GM19468 (cell line): ENCODE measurements at regions not wholly inside any gene's neighbourhood (a gene's known extent, or its start where the extent isn't known, plus 50 kb on each side); places are given as distances from the start of the nearest gene placed in this dataset.

Experiments used
- ATAC-seq: cut with Tn5 transposase; IDR thresholded peaks from one replicate; pipeline ENCODE4 v1.9.1; 2021; ENCODE audit warnings: mild to moderate bottlenecking, moderate library complexity, moderate number of reproducible peaks; ENCODE audit not compliant: unreplicated experiment; ENCODE audit errors: extremely low read depth

DNA sequence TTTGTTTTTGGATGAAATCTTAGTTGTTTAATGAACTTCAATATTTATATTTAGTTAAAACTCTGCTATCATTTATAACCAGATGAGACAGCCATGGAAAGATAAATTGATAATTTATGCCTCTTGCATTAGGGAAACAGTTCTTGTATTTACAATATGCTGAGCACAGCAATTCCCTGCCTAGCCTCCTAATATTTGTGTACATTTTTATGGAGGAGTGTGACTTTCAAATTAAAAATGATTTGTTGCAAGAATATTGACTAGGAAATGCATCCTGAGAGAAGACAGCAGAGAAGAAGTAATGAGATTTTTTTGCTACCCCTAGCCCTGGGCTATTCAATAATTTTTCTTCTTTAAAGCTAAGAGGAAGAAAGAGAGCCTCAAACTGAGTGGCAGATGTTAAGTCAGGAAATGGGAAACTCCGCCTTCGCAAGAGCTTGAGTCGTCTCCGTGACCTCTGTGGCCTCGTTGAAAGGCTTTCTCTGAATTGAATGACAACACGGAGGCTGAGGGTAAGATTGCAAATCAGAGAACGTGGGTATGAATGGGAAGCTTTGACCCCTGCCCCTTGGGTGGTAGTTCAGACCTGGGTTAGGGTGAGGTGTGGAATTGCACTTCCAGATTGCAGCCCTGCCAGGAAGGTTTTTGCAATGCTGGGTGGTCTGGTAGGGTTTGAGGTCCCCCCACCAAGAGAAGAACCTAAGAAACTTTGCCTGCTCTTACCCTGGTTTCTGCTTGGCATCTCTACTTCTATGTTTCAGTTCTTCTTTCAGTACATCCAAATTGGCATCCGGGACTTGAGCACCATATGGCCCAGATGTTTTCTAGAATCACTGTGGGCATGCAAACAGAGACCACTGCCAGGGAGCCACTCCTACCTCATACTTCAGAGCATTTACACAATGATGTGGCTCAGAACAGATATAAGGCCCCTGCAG, 210.3 kb upstream of the RBMS1 start:
- ATAC-seq = peak; percentile 77

DNA sequence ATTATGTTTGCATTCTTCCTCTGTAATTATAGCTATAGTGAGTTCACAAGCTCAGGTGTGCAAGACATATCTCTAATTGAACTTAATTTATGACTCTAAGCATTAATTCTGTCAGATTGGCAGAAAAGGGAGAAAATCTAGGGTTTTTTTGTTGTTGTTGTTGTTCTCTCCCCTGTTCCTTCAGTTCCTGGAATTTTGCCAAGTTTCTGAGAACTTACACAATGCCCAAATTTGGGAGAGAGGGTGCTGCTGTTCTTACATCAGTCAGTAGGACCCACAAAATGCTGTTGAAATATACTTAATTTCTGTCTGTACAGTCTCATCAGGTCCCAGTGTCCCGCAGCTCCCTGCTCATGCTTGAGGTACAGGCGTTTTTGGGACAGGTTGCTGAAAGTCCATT, 221.8 kb upstream of the RBMS1 start:
- no peak for ATAC-seq

DNA sequence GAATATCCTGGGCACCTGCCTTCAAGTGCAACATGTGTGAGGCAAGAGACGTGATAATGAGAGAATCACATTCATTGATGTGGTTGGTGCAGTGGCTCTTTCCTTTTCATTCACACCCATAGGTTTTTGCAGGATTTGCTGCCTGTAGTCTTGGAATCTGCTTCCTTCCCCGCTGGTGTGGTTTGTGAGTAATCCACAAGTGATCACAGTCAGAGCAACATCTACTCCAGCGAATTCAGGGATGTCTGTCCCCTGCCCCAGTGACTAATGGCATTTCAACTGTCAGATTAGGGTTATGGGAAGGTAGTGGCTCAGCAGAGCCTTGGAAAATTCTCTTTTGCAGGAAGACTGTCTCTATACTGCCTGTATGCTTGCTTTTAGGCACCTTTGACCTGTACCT, 225.5 kb upstream of the RBMS1 start:
- no peak for ATAC-seq

DNA sequence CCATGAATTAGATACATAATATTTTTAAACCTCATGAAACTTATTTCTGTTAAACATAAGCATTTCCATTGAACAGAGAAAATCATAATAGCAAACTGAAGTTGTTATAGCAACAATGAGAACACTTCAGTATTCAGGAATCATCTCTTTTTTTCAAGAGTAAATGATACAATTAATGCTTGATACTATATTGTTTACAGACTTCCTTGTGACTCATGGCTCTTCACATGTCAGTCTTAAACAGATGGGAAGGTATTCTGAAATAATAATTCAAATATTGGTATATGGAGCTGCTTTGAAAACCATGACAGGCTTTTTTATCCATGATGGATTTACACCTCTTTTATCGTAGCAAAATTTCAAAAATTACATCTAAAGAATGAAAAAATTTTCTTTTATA, 226.5 kb upstream of the RBMS1 start:
- no peak for ATAC-seq

DNA sequence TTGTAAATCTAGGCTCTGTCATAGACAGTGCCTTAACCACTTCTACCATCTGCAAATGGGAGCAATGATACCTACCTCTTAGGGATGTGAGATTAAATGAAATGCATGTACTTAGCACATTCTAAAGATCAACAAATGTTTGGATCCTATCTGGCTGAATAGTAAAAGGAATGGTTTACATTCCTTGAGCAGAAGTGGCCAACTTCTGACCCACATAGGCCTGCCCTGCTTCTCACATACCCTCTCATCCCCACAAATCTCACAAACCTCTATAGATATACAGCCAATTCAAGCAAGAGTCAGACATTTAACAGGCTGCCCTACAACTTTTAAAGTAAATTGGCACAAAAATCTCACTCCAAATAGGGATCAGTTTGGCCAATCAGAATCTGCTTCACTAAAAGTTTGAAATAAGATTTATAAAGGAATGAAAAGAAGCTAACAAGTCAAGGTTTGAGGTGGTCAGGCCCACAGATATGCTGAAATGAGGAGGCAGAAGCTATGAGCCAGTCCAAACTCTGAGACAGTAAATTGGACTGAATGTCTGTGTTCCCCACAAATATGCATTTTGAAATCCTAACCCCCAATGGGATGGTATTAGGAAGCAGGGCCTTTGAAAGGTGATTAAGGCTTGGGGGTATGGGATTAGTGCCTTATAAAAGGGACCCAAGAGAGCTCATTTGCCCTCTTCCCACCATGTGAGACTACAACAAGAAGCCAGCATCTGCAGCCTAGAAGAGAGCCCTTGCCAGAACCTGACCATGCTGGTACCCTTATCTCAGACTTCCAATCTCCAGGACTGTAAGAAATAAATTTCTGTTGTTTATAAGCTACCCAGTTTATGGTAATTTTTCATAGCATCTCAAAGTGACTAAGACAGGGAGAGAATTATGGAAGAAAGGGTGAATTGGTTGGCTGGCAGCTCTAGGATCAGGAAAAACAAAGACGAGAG, 227.8 kb upstream of the RBMS1 start:
- no peak for ATAC-seq

DNA sequence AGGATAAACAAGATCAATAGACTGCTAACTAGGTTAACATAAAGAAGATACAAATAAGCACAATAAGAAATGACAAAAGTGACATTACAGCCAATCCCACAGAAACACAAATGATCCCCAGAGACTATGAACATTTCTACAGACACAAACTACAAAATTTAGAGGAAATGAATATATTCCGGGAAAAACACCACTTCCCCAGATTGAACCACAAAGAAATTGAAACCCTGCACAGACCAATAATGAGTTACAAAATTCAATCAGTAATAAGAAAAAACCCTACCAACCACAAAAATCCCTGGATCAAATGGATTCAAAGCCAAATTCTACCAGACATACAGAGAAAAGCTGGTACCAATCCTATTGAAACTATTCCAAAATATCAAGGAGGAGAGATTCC, 232.4 kb upstream of the RBMS1 start:
- no peak for ATAC-seq

DNA sequence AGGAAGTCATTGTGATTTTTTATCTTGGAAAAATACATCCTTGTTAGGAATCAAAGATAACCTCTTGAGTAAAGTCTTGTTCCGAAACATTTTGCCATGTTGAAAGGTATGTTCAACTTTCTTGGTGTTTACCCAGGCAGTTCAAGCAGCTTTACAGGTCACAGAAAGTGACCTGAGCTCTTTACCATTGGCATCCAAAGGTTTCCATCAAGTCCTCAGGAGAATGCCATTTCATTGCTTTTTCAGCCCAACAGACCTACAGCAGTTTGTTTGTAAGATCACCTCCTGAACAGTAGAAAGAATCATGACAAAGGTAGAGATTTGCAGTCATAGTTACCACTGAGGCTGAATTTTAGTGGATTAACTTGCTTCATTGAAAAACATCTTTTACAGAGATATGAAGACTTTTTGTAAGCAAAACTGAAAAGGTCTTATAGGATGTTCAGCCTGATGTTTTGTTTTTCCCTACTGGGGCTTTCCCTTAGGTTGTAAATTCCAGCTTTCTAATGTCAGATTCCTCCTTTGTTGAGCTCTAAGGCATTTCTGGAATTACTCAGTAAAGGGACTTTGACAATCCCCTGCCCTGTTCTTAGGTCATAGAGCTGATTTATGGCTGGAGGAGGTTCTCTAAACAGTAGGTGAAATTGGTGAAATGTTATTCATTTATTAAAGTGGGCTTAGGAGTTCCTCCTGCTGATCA, 236.8 kb upstream of the RBMS1 start:
- no peak for ATAC-seq

DNA sequence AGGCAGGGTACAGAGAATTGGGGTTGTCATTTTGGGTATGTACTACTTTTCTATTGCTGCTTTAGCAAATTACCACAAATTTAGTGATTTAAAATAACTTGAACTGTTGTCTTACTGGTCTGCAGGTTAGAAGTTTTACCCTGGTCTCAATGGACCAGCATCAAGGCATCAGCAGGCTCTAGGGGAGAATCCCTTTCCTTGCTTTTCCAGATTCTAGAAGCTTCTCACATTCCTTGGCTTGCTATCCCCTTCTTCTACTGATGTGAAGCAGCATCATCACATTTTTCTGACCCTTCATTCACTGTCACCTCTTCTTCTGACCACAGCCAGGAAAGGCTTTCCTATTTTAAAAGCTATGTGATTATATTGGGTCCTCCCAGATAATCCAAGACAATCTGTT, 237.8 kb upstream of the RBMS1 start:
- no peak for ATAC-seq

DNA sequence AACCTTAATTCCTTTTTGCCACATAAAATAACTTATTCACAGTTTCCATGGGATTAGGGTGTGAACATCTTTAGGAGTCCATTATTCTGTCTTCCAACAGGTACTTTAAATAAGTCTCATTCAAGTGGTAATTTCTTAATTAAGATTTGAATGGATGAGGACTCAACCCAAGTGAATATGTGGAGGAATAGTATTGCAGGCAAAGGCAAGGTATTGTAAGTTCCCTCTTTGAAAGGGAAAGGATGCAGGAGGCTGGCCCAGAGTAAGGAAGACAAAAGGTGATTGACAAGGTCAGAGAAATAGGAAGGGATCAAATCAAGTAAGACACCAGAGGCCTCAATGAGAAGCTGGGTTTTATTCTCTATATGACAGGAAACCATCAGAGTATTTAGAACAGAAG, 238.2 kb upstream of the RBMS1 start:
- ATAC-seq = no peak

DNA sequence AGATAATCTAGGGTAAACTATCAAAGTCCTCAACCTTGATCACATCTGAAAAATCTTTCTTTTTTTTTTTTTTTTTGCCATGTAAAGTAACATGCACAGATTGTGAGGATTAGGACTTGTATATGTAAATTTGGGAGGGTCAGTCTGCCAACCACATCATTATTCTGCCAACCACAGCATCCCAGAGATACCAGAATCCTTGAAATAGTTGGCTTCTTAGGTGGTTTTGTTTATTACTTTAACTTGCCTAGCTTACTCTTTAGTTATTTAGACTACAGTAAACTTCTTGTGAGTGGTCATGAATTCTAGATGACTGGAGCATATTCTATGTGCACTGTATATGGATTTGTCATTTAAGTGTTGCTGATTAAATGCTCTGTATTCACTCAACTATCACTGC, 242.1 kb upstream of the RBMS1 start:
- no peak for ATAC-seq

DNA sequence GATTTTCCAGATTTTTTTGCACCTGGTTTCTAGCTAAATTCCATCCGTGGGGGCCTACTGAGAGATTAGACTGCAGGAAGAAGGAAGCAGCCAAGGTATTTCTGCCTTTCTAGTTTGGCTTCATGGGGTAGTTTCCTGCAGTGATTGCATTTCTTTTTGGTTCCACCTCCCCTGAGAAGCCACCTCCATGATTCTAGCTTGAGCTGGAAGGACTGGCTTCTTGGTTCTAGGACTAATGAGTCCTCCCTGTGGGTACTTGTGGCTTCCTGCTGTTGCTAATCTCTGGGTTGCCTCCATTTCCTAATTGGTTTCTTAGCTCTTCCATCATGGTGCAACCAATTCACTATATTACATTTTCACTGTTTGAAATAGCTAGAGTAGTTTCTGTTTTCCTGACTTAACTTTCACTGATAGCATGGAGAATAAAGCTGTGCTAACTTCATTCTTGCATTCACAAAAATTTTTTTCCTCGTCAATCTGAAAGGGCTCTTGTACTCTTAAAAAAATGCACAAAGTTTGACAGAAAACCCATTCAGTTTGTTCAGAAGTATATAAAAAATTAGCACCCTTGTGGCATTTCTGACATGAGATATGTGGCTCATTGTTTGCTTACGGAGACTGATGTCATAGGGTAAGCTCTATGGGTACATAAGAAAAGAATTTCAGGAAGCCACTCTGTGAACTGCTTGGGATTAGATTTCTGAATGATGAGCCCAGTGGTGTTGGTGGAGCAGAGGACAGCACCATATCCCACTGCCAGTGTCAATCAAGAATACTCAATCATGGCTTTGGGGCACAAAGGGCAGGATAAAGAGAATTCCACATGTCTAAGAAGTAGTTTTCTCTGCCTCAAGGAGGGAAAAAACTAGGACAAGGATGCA, 242.8 kb upstream of the RBMS1 start:
- ATAC-seq = no peak

DNA sequence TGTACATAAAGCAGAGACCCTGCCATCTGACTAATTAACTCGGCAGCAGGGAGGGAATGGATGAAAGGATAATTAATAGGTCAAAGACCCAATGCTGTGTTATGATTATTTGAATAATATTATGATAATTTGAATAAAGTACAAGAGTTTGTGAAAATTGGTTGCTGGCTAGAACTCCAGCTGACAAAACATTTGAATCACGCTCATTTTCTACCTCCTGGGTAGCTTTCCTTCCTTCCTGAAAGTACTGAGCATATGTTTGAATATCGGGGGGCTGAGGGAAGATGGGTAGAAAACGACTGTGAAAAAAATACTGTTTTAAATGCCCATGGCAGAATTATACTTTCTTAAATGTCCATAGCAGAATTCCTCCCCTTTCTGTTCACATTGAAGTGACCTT, 243.6 kb upstream of the RBMS1 start:
- ATAC-seq = no peak

DNA sequence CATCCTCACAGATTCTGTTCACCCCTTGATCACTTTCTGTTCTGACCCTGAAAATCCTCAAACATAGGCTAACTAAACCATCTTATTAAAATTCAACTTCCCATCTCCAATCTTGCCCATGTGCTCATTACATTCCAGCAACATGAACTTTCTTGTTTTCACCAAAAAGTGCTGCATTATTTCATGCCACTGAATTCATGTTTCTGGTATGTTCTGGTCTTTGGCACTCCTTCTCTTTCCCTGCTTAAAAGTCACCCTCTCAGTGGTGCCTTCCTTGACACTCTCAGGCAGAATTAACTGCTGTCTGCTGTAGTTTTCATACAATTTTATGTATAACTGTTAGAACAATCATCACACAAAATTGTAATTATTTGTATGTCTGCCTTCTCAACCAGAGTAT, 247.7 kb upstream of the RBMS1 start:
- no peak for ATAC-seq

DNA sequence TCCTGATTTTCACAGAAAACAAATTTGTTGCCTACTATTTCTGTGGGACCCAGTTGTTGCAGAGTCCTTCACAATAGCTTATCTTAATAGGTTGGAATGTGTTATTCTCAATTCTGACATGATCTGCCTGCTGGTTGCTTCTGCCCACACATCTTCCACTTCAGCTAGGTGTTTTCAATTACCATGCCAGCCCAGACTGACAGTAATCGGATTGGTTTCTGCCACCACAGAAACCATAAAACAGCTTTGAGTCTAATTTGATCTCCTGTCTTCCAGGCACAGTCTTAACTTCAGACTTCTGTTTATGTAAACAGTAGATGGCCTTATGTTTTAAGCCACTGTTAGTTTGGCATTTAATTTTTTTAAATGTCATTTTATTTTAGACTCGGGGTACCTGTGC, 248.2 kb upstream of the RBMS1 start:
- ATAC-seq = no peak

DNA sequence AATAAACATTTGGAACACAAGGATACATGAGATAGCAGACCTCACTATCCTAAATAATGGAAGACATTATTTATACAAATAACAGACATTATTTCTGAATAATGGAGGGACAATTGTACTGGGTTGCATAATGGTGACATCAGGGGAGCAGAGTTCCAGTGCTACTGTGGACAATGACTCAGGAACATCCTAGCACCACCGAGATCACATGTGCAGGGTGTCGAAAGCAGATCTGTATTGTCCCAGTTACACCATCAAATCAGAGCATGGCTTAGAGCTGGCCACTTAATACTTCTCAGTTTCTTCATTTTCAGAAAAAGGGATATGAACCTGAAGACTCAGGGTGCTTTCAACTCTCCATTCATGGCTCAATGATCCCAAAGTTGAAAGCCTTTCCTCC, 249.1 kb upstream of the RBMS1 start:
- no peak for ATAC-seq

DNA sequence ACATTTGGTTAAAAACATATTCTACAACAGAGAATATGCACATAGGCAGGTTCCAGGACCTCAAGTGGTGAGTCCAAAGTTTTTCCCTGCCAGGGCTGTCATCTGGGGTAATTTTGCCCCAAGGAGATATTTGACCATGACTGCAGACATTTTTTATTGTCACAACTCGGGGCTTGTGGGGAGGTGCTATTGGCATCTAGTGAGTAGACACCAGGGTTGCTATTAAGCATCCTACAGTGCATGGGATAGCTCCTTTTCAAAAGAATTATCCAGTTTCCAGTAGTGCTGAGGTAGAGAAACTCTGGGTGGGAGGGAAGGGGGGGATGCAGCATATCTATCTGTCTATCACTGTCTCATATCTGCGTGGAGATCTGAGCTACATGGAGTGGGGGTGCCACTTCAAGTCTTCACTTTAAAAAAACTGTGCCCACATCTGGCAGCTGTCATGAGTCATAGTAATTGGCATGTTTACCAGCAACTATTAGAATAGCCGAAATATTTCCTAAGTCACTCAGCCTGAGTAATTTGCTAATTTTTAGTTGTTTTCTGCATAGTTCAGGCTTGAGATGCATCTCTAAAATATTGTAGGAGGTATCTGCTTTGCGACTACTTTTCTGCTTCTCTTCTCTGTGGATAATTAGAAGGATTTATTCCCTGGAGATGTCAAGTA, 254.0 kb upstream of the RBMS1 start:
- no peak for ATAC-seq

DNA sequence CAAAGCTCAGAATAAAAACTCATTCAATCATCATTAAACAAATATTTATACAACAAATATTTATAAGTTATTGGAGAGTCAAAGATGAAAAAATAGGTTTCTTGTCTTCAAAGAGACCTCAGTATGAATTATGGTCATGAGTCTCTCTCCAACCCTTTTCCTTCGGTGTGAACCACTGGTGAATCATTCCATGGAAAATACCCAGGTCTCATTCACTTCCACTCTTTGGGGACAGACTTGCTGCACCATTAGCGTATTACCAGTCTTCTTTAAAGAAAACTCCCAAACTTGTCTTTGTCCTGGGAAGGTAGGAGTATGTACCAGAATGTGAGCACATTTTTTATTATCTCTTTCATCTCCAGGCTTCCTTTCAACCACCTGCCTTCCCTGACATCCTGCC, 257.4 kb upstream of the RBMS1 start:
- no peak for ATAC-seq

DNA sequence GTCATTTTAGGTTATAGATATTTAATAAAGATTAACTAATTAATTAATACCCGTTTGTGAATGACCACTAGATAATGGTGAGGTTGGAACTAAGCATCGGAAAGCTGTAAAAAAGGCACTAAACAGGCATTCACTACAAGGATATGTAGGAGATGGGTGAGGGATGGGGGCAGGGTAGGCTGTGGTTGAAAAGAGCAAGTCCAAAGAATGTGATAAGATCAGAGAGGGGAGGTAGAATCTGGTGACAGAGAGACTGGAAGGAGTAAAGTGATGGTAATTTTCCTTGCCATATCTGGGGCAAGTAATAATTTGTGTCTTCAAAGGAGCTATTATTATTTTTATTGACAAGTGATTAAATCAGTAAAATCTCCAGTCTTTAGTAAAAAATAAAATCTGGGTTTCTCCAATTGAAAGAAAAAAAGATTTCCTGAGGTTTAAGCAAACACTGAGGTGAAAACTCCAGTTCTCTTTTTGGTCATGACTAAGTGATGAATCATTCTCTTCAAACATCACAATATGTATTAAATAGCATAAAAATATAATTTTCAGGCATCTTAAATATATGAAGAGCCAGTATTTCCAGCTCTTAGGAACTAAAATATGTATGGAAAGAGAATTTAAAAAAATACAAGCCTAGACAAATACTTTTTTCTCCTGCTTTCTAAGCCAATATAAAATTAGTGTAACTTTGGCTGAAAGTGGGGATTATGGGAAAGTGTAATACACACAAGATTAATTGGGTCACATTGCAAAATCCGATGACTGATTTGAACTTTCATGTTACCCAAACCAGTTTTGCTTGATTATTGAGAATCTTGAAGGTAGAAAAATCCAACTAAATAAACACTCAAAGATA, 259.1 kb upstream of the RBMS1 start:
- no peak for ATAC-seq
